ENCODE measurements at regions not wholly inside any gene's neighbourhood (a gene's known extent, or its start where the extent isn't known, plus 50 kb on each side); places are given as distances from the start of the nearest gene placed in this dataset.

- no peaks in the 10 kb centered on the region for H3K36me3 Mint-ChIP-seq
- ChIA-PET POLR2A (no interaction called here), CTCF (no interaction called here)
- H3K9me3 Mint-ChIP-seq, result no peaks in the 10 kb centered on the region
- DNase-seq (ENCODE audit: low spot score), result no peak
- no peak for ATAC-seq
- TF ChIP-seq GABPB1 (CRISPR knock-in tag; IDR thresholded peaks at IDR 0.05) (0 out of 2 replicates have a peak, but pooled peaks have one; percentile 28), ZNF671 (CRISPR knock-in tag; IDR thresholded peaks at IDR 0.05) (no peak), ZSCAN18 (CRISPR knock-in tag; IDR thresholded peaks at IDR 0.05) (no peak), RELA (CRISPR knock-in tag; IDR thresholded peaks at IDR 0.05; ENCODE audit: borderline replicate concordance) (no peak), ZNF396 (CRISPR knock-in tag; IDR thresholded peaks at IDR 0.05; ENCODE audit: borderline replicate concordance) (no peak), SMAD4 (CRISPR knock-in tag; IDR thresholded peaks at IDR 0.05) (no peak)
- H3K4me3 Mint-ChIP-seq, result no peak overlapping the region
- 0 out of 2 replicates have a peak, but pooled peaks cover 4% of the 10 kb centered on the region for H3K4me1 Mint-ChIP-seq
- H3K27me3 Mint-ChIP-seq (ENCODE audit: low read depth), result no peaks in the 10 kb centered on the region
- H3K27ac Mint-ChIP-seq, result no peak overlapping the region
These were observed 137.5 kb upstream of the PTPN1 start for GRCh38 chr20:50372770-50373088.

GRCh38 chr20:50373674-50374286, 136.4 kb upstream of the PTPN1 start:
- H3K36me3 Mint-ChIP-seq, result no peaks in the 10 kb centered on the region
- DNase-seq (ENCODE audit: low spot score) (no peak), ATAC-seq (no peak; the same call in 1 of the 2 replicates)
- no peak overlapping the region for H3K4me3 Mint-ChIP-seq
- ChIA-PET CTCF (no interaction called here), POLR2A (no interaction called here)
- TF ChIP-seq, protein P1, sequence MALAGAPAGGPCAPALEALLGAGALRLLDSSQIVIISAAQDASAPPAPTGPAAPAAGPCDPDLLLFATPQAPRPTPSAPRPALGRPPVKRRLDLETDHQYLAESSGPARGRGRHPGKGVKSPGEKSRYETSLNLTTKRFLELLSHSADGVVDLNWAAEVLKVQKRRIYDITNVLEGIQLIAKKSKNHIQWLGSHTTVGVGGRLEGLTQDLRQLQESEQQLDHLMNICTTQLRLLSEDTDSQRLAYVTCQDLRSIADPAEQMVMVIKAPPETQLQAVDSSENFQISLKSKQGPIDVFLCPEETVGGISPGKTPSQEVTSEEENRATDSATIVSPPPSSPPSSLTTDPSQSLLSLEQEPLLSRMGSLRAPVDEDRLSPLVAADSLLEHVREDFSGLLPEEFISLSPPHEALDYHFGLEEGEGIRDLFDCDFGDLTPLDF (CRISPR knock-in tag; IDR thresholded peaks at IDR 0.05), result no peak
- TF ChIP-seq SMAD3 (CRISPR knock-in tag; IDR thresholded peaks at IDR 0.05; ENCODE audit: borderline replicate concordance), result no peak
- no peak overlapping the region for H3K27ac Mint-ChIP-seq
- H3K9me3 Mint-ChIP-seq, result no peaks in the 10 kb centered on the region
- H3K27me3 Mint-ChIP-seq (ENCODE audit: low read depth), result no peaks in the 10 kb centered on the region
- 0 out of 2 replicates have a peak, but pooled peaks cover 4% of the 10 kb centered on the region for H3K4me1 Mint-ChIP-seq

DNA sequence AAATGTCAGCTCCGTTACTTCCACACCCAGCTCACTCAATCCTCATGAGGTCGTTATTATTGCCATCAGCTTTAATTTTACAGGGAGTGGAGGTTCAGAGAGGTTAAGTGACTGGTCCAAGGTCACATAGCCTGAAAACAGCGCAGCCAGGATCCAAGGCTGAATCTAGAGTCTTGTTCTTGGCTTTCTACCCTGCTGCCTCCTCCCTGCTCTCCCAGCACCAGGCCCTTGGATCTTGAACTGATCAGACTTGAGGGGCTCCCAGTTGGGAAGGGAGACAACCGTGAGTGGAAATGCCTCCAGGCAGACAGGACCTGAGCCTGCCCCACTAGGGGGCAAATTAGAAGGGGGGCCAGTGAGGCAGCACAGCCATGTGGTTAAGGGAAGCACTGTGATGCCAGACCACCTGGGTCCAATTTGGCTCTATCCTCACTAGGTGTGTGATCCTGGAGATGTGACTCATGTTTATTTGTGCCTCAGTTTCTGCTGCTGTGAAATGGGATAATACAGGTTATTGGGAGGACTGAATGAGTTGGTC, 135.6 kb upstream of the PTPN1 start:
- Mint-ChIP-seq H3K9me3 (no peaks in the 10 kb centered on the region), H3K27ac (no peak overlapping the region), H3K4me3 (no peak overlapping the region), H3K27me3 (ENCODE audit: low read depth) (no peaks in the 10 kb centered on the region), H3K4me1 (0 out of 2 replicates have a peak, but pooled peaks cover 4% of the 10 kb centered on the region), H3K36me3 (no peaks in the 10 kb centered on the region)
- ATAC-seq (no peak), DNase-seq (ENCODE audit: low spot score) (no peak)
- ChIA-PET CTCF (no interaction called here), POLR2A (no interaction called here)
- TF ChIP-seq PRDM15 (CRISPR knock-in tag; IDR thresholded peaks at IDR 0.05), result no peak
- TF ChIP-seq IRF2 (CRISPR knock-in tag; IDR thresholded peaks at IDR 0.05; ENCODE audit: borderline replicate concordance, low read depth), result no peak
- TF ChIP-seq, protein P2, sequence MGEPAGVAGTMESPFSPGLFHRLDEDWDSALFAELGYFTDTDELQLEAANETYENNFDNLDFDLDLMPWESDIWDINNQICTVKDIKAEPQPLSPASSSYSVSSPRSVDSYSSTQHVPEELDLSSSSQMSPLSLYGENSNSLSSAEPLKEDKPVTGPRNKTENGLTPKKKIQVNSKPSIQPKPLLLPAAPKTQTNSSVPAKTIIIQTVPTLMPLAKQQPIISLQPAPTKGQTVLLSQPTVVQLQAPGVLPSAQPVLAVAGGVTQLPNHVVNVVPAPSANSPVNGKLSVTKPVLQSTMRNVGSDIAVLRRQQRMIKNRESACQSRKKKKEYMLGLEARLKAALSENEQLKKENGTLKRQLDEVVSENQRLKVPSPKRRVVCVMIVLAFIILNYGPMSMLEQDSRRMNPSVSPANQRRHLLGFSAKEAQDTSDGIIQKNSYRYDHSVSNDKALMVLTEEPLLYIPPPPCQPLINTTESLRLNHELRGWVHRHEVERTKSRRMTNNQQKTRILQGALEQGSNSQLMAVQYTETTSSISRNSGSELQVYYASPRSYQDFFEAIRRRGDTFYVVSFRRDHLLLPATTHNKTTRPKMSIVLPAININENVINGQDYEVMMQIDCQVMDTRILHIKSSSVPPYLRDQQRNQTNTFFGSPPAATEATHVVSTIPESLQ (CRISPR knock-in tag; IDR thresholded peaks at IDR 0.05), result no peak
- no peak for TF ChIP-seq MXD4 (CRISPR knock-in tag; IDR thresholded peaks at IDR 0.05; ENCODE audit: borderline replicate concordance)
- no peak for TF ChIP-seq ZNF317 (CRISPR knock-in tag; IDR thresholded peaks at IDR 0.05; ENCODE audit: borderline replicate concordance, low read depth)
- no peak for TF ChIP-seq ARID4B (CRISPR knock-in tag; IDR thresholded peaks at IDR 0.05; ENCODE audit: borderline replicate concordance)
- TF ChIP-seq NR1H2 (CRISPR knock-in tag; IDR thresholded peaks at IDR 0.05), result no peak
- no peak for TF ChIP-seq JAZF1 (CRISPR knock-in tag; IDR thresholded peaks at IDR 0.05)

All from WTC11 (cell line).